Osteocyte (in vitro differentiated cells): ENCODE measurements at regions not wholly inside any gene's neighbourhood (a gene's known extent, or its start where the extent isn't known, plus 50 kb on each side); places are given as distances from the start of the nearest gene placed in this dataset.

ENCODE experiments used
- DNase-seq: peaks from one replicate; pipeline ENCODE4 v3.0.0; 2021; ENCODE audit warnings: mixed read lengths; ENCODE audit not compliant: unreplicated experiment; ENCODE audit errors: extremely low spot score
- H3K27ac Mint-ChIP-seq: one replicate; pipeline ENCODE4 v1.8.0; 2021; ENCODE audit warnings: mild to moderate bottlenecking, mixed read lengths; ENCODE audit not compliant: unreplicated experiment
- H3K27me3 Mint-ChIP-seq: one replicate; pipeline ENCODE4 v1.8.0; 2021; ENCODE audit warnings: mixed read lengths; ENCODE audit not compliant: unreplicated experiment
- H3K36me3 Mint-ChIP-seq: one replicate; pipeline ENCODE4 v1.8.0; 2021; ENCODE audit warnings: mixed read lengths; ENCODE audit not compliant: unreplicated experiment
- H3K4me1 Mint-ChIP-seq: one replicate; pipeline ENCODE4 v1.8.0; 2021; ENCODE audit warnings: mixed read lengths; ENCODE audit not compliant: unreplicated experiment
- H3K4me3 Mint-ChIP-seq: one replicate; pipeline ENCODE4 v1.8.0; 2021; ENCODE audit warnings: mild to moderate bottlenecking, moderate library complexity, mixed read lengths; ENCODE audit not compliant: unreplicated experiment
- H3K9me3 Mint-ChIP-seq: one replicate; pipeline ENCODE4 v1.8.0; 2021; ENCODE audit warnings: mixed read lengths; ENCODE audit not compliant: unreplicated experiment
- CTCF ChIP-seq: fragments of 200-600 bp; sonication (generic); IDR thresholded peaks from 2 replicates; pipeline ENCODE4 v1.5.0; 2021; ENCODE audit warnings: antibody characterized with exemption, mild to moderate bottlenecking, moderate library complexity

DNA sequence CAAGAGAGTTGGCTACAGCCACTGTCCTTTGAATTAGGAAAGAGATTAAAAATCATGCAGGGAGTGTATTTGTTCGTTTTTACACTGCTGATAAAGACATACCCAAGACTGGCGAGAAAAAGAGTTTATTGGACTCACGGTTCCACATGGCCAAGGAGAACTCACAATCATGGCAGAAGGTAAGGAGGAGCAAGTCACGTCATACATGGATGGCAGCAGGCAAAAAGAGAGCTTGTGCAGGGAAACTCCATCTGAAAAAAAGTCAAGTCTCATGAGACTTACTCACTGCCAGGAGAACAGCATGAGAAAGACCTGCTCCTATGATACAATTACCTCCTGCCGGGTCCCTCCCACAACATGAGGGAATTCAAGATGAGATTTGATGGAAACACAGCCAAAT is 1595.2 kb downstream of the KCNT2 start:
- H3K27me3 Mint-ChIP-seq: no peaks in the 10 kb centered on the region
- H3K27ac Mint-ChIP-seq: no peak overlapping the region
- H3K9me3 Mint-ChIP-seq: peaks cover 11% of the 10 kb centered on the region
- no peak for DNase-seq
- no peak overlapping the region for H3K4me3 Mint-ChIP-seq
- no peaks in the 10 kb centered on the region for H3K36me3 Mint-ChIP-seq
- no peak for TF ChIP-seq CTCF
- H3K4me1 Mint-ChIP-seq: no peaks in the 10 kb centered on the region

GRCh38 chr1:195005338-195005737 is 1602.9 kb downstream of the KCNT2 start:
- DNase-seq: no peak
- H3K36me3 Mint-ChIP-seq: no peaks in the 10 kb centered on the region
- H3K27me3 Mint-ChIP-seq: no peaks in the 10 kb centered on the region
- H3K27ac Mint-ChIP-seq: no peak overlapping the region
- TF ChIP-seq CTCF: no peak
- H3K4me1 Mint-ChIP-seq: no peaks in the 10 kb centered on the region
- H3K9me3 Mint-ChIP-seq: no peaks in the 10 kb centered on the region
- H3K4me3 Mint-ChIP-seq: no peak overlapping the region

- Mint-ChIP-seq H3K9me3 (no peaks in the 10 kb centered on the region), H3K4me1 (peaks cover 6% of the 10 kb centered on the region), H3K36me3 (no peaks in the 10 kb centered on the region), H3K27me3 (no peaks in the 10 kb centered on the region), H3K27ac (no peak overlapping the region), H3K4me3 (no peak overlapping the region)
- no peak for TF ChIP-seq CTCF
- DNase-seq: no peak
Measured at GRCh38 chr1:194990483-194990882, 1617.8 kb downstream of the KCNT2 start.

GRCh38 chr1:194975913-194976312 is 1632.3 kb downstream of the KCNT2 start:
- Mint-ChIP-seq H3K27me3 (no peaks in the 10 kb centered on the region), H3K4me3 (no peak overlapping the region), H3K36me3 (no peaks in the 10 kb centered on the region), H3K27ac (no peak overlapping the region), H3K9me3 (peaks cover 11% of the 10 kb centered on the region), H3K4me1 (no peaks in the 10 kb centered on the region)
- TF ChIP-seq CTCF: no peak
- DNase-seq: no peak

DNA sequence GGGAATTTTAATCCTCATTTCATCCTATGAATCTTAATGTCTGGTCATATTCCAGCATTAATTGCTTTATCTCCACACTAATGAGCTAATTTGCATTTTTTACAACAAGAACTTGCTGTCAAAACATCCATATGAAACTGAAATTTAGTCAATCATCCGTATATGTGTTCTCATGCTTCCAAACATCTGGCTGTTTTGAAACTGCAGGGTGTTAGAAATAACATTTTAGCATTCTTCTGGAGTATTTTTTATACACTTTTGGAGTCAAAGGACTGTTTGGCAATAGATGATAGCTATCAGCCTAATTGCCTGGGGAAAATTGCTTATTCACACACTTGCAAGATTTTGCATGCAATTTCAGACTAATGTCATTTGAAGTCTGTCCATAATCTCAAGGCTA is 1639.3 kb downstream of the KCNT2 start:
- H3K4me3 Mint-ChIP-seq: no peak overlapping the region
- peaks cover 9% of the 10 kb centered on the region for H3K9me3 Mint-ChIP-seq
- no peak overlapping the region for H3K27ac Mint-ChIP-seq
- H3K4me1 Mint-ChIP-seq: no peaks in the 10 kb centered on the region
- DNase-seq: no peak
- TF ChIP-seq CTCF: no peak
- no peaks in the 10 kb centered on the region for H3K36me3 Mint-ChIP-seq
- H3K27me3 Mint-ChIP-seq: no peaks in the 10 kb centered on the region
